ENCODE measurements at regions not wholly inside any gene's neighbourhood (a gene's known extent, or its start where the extent isn't known, plus 50 kb on each side); places are given as distances from the start of the nearest gene placed in this dataset.

GRCh38 chr6:22199771-22200170 lies 97.1 kb downstream of the PRL start:
- WGBS (ENCODE audit: missing lambda C conversion rate), result 62% methylated on average over 3 of the region's 3 CpGs
- ChIA-PET POLR2A (no interaction called here), CTCF (no interaction called here)
- no peak overlapping the region for H3K27ac ChIP-seq
- no peaks in the 10 kb centered on the region for H3K4me1 ChIP-seq
- no peak for DNase-seq (ENCODE audit: low read depth in 1 of 2, low spot score in 1 of 2)
- no peak overlapping the region for H3K4me2 ChIP-seq
- H3K4me3 ChIP-seq, result no peak overlapping the region
- no peak for FAIRE-seq
- no peak for ATAC-seq
- no peaks in the 10 kb centered on the region for H3K9me3 ChIP-seq
- TF ChIP-seq FOSB (CRISPR knock-in tag; IDR thresholded peaks at IDR 0.05) (no peak), E2F6 (IDR thresholded peaks at IDR 0.05; ENCODE audit: borderline replicate concordance, low read depth) (no peak), JUN (IDR thresholded peaks at IDR 0.05) (no peak), ZNF302 (CRISPR knock-in tag; IDR thresholded peaks at IDR 0.05) (no peak), FOSL2 (IDR thresholded peaks at IDR 0.05) (no peak), FOSL2 (CRISPR knock-in tag; IDR thresholded peaks at IDR 0.05) (no peak), ZC3H11A (IDR thresholded peaks at IDR 0.05) (no peak), RNF2 (IDR thresholded peaks at IDR 0.05; ENCODE audit: borderline replicate concordance, low read depth) (no peak), EHF (CRISPR knock-in tag; IDR thresholded peaks at IDR 0.05) (no peak), ELK1 (IDR thresholded peaks at IDR 0.05; ENCODE audit: low read depth, low read length) (no peak), HOXB5 (CRISPR knock-in tag; IDR thresholded peaks at IDR 0.05) (no peak), NPAS2 (CRISPR knock-in tag; IDR thresholded peaks at IDR 0.05; ENCODE audit: borderline replicate concordance) (no peak), HEYL (CRISPR knock-in tag; IDR thresholded peaks at IDR 0.05) (no peak)

- Histone ChIP-seq H3K4me2 (no peak overlapping the region), H3K9me3 (no peaks in the 10 kb centered on the region), H3K4me3 (no peak overlapping the region), H3K4me1 (no peaks in the 10 kb centered on the region), H3K27ac (no peak overlapping the region)
- ATAC-seq (no peak), DNase-seq (ENCODE audit: low read depth in 1 of 2, low spot score in 1 of 2) (no peak), FAIRE-seq (no peak)
- WGBS (ENCODE audit: missing lambda C conversion rate), result 62% methylated on average over 6 of the region's 6 CpGs
- CTCF ChIA-PET, result no interaction called here
- TF ChIP-seq ZNF302 (CRISPR knock-in tag; IDR thresholded peaks at IDR 0.05), result no peak
- no peak for TF ChIP-seq JUNB (IDR thresholded peaks at IDR 0.05)
- no peak for TF ChIP-seq CHD2 (IDR thresholded peaks at IDR 0.05; ENCODE audit: low read length, partially characterized antibody)
- no peak for TF ChIP-seq ESRRA (IDR thresholded peaks at IDR 0.05; ENCODE audit: borderline replicate concordance, low read length)
- no peak for TF ChIP-seq CBX2 (IDR thresholded peaks at IDR 0.05; ENCODE audit: borderline replicate concordance, low read depth)
- no peak for TF ChIP-seq ZC3H11A (IDR thresholded peaks at IDR 0.05)
- no peak for TF ChIP-seq TP53 (CRISPR knock-in tag; IDR thresholded peaks at IDR 0.05)
- no peak for TF ChIP-seq ZSCAN20 (CRISPR knock-in tag; IDR thresholded peaks at IDR 0.05)
- no peak for TF ChIP-seq NPAS2 (CRISPR knock-in tag; IDR thresholded peaks at IDR 0.05; ENCODE audit: borderline replicate concordance)
- TF ChIP-seq SREBF2 (IDR thresholded peaks at IDR 0.05), result no peak
- TF ChIP-seq BCL3 (IDR thresholded peaks at IDR 0.05), result no peak
- no peak for TF ChIP-seq ELK1 (IDR thresholded peaks at IDR 0.05; ENCODE audit: low read depth, low read length)
- TF ChIP-seq HDAC2 (IDR thresholded peaks at IDR 0.05), result no peak
- TF ChIP-seq REST (IDR thresholded peaks at IDR 0.05), result no peak
- TF ChIP-seq MYC (IDR thresholded peaks at IDR 0.05; ENCODE audit: borderline replicate concordance, low read length), result no peak
- TF ChIP-seq RARB (CRISPR knock-in tag; IDR thresholded peaks at IDR 0.05), result no peak
- no peak for TF ChIP-seq POLR2A (IDR thresholded peaks at IDR 0.05; ENCODE audit: low read length)
- no peak for TF ChIP-seq KDM1A (IDR thresholded peaks at IDR 0.05; ENCODE audit: low read depth)
- POLR2A ChIA-PET, result no interaction called here
Measured at GRCh38 chr6:22204153-22204552, 92.7 kb downstream of the PRL start.

All from A549 (cell line).